Frontal cortex (tissue), 3 donors: ENCODE measurements at regions not wholly inside any gene's neighbourhood (a gene's known extent, or its start where the extent isn't known, plus 50 kb on each side); places are given as distances from the start of the nearest gene placed in this dataset.

Source experiments
- DNase-seq, 2 donors: peaks; one replicate each; pipeline ENCODE4 v3.0.0; 2012; ENCODE audit warnings: low spot score in 2 of 2
- FAIRE-seq: peaks from 2 replicates; lab custom pipeline; 2012; peaks lifted over from hg19 to GRCh38; lab: Jason Lieb, UNC
- donor health status: control.
- donor health status: control.
- donor health status: control.

- FAIRE-seq = no peak
Measured at GRCh38 chrX:149069899-149070298, 435.2 kb downstream of the IDS start.

DNA sequence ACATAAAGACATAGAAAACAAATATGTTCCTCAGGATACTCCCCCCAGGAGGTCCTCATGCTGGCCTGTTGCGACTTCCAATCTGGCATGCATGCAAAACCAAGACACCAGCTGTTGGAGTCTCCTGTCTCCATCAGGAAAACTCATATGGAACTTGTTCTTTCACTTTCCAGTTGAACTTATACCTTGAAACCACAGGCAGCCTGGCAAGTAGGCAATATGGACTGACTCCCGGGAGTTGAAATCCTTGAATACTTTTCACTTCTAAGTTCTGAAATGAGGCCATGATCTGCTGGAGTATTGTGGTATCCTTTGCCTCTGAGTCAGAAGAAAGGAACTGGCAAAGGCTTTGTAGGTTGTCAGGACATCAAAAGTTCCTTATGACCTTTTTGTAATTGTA, 444.2 kb downstream of the IDS start:
- DNase-seq (no peak), FAIRE-seq (no peak)

More at GRCh38 chrX:149069899-149070298, 435.2 kb downstream of the IDS start:
- DNase-seq = no peak
